ENCODE measurements at regions not wholly inside any gene's neighbourhood (a gene's known extent, or its start where the extent isn't known, plus 50 kb on each side); places are given as distances from the start of the nearest gene placed in this dataset. TPM values are rescaled to one million over a fixed set of nuclear protein-coding genes. Genes with fewer than 3 reads are reported as not detected.

DNA sequence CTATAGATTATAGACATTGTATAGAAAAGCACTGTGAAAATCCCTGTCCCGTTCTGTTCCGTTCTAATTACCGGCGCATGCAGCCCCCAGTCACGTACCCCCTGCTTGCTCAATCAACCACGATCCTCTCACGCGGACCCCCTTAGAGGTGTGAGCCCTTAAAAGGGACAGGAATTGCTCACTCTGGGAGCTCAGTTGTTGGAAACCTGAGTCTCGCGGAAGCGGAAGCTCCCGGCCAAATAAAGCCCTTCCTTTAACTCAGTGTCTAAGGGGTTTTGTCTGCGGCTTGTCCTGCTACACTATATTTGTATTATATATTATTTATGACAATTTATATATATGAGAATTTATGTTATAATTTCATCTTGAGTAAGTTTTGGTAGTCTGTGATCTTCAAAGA lies 213.6 kb upstream of the AMIGO2 start:
- no peak overlapping the region for H3K4me3 ChIP-seq
- H3K27ac ChIP-seq, result no peak overlapping the region
- H3K9me3 ChIP-seq (ENCODE audit: low read depth), result no peaks in the 10 kb centered on the region
- H3K36me3 ChIP-seq (replicated peaks; ENCODE audit: insufficient read depth, low read depth), result no peaks in the 10 kb centered on the region
- no peaks in the 10 kb centered on the region for H3K79me2 ChIP-seq
- no peaks in the 10 kb centered on the region for H3K4me1 ChIP-seq (ENCODE audit: insufficient read depth)
- TF ChIP-seq EZH2phosphoT487 (IDR thresholded peaks at IDR 0.05; ENCODE audit: low read depth, severe bottlenecking, unreplicated experiment) (no peak), EZH2 (IDR thresholded peaks at IDR 0.05; ENCODE audit: borderline replicate concordance) (no peak)
- TF ChIP-seq, protein P1, sequence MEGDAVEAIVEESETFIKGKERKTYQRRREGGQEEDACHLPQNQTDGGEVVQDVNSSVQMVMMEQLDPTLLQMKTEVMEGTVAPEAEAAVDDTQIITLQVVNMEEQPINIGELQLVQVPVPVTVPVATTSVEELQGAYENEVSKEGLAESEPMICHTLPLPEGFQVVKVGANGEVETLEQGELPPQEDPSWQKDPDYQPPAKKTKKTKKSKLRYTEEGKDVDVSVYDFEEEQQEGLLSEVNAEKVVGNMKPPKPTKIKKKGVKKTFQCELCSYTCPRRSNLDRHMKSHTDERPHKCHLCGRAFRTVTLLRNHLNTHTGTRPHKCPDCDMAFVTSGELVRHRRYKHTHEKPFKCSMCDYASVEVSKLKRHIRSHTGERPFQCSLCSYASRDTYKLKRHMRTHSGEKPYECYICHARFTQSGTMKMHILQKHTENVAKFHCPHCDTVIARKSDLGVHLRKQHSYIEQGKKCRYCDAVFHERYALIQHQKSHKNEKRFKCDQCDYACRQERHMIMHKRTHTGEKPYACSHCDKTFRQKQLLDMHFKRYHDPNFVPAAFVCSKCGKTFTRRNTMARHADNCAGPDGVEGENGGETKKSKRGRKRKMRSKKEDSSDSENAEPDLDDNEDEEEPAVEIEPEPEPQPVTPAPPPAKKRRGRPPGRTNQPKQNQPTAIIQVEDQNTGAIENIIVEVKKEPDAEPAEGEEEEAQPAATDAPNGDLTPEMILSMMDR (IDR thresholded peaks at IDR 0.05; ENCODE audit: poor library complexity), result no peak
- WGBS (ENCODE audit: low lambda C conversion rate, missing lambda C conversion rate), result 78% methylated on average over 13 of the region's 13 CpGs
- no peaks in the 10 kb centered on the region for H4K20me1 ChIP-seq (ENCODE audit: insufficient read depth, poor library complexity, severe bottlenecking)
- H3K27me3 ChIP-seq, result no peaks in the 10 kb centered on the region
- H3K9me2 ChIP-seq (replicated peaks; ENCODE audit: insufficient read depth), result no peaks in the 10 kb centered on the region
- no peak for DNase-seq (ENCODE audit: low spot score)
- H2AFZ ChIP-seq, result no peak overlapping the region
- no peak overlapping the region for H3K4me2 ChIP-seq

DNA sequence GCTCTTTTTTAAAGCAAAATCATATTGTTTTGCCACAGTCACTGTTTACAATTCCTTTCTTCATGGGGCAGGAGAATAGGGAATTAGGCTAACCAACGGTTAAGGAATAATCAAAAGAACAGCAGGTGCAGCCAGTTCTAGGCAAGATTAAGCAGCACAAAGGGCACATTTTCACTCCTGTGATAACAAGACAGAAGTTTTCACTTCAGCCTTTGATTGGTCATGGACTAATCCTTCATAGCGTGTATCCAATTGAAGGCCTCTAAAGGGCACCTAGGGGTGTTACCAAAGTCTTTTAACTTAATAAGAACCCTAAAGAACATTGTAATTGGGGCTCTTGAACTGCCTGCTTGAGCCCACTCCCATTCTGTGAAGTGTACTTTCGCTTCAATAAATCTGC lies 206.9 kb upstream of the AMIGO2 start:
- no peaks in the 10 kb centered on the region for H3K79me2 ChIP-seq
- no peak for DNase-seq (ENCODE audit: low spot score)
- 70% methylated on average over 3 of the region's 3 CpGs for WGBS (ENCODE audit: low lambda C conversion rate, missing lambda C conversion rate)

More for the DNA sequence above, 206.9 kb upstream of the AMIGO2 start:
- H2AFZ ChIP-seq, result no peak overlapping the region
- H3K36me3 ChIP-seq (replicated peaks; ENCODE audit: insufficient read depth, low read depth), result no peaks in the 10 kb centered on the region
- H3K4me2 ChIP-seq, result no peak overlapping the region
- no peaks in the 10 kb centered on the region for H3K9me3 ChIP-seq (ENCODE audit: low read depth)
- no peak overlapping the region for H3K4me3 ChIP-seq
- H4K20me1 ChIP-seq (ENCODE audit: insufficient read depth, poor library complexity, severe bottlenecking), result no peaks in the 10 kb centered on the region
- H3K27ac ChIP-seq, result no peak overlapping the region
- TF ChIP-seq EZH2 (IDR thresholded peaks at IDR 0.05; ENCODE audit: borderline replicate concordance) (no peak), EZH2phosphoT487 (IDR thresholded peaks at IDR 0.05; ENCODE audit: low read depth, severe bottlenecking, unreplicated experiment) (no peak)
- TF ChIP-seq, protein P1 (IDR thresholded peaks at IDR 0.05; ENCODE audit: poor library complexity), result no peak
- no peaks in the 10 kb centered on the region for H3K9me2 ChIP-seq (replicated peaks; ENCODE audit: insufficient read depth)
- no peaks in the 10 kb centered on the region for H3K27me3 ChIP-seq
- H3K4me1 ChIP-seq (ENCODE audit: insufficient read depth), result no peaks in the 10 kb centered on the region

Small RNA genes in the stretch of these regions (microRNA-seq; reads per million reads assigned to microRNA genes)
- not detected for gene MIR4494

Small RNA genes in the stretch of these regions (small RNA-seq; reads per million reads assigned to genes)
- gene AC004486.1 (not detected), gene MIR4494 (not detected), gene RF00264 (not detected)
